ENCODE measurements at regions not wholly inside any gene's neighbourhood (a gene's known extent, or its start where the extent isn't known, plus 50 kb on each side); places are given as distances from the start of the nearest gene placed in this dataset.

DNA sequence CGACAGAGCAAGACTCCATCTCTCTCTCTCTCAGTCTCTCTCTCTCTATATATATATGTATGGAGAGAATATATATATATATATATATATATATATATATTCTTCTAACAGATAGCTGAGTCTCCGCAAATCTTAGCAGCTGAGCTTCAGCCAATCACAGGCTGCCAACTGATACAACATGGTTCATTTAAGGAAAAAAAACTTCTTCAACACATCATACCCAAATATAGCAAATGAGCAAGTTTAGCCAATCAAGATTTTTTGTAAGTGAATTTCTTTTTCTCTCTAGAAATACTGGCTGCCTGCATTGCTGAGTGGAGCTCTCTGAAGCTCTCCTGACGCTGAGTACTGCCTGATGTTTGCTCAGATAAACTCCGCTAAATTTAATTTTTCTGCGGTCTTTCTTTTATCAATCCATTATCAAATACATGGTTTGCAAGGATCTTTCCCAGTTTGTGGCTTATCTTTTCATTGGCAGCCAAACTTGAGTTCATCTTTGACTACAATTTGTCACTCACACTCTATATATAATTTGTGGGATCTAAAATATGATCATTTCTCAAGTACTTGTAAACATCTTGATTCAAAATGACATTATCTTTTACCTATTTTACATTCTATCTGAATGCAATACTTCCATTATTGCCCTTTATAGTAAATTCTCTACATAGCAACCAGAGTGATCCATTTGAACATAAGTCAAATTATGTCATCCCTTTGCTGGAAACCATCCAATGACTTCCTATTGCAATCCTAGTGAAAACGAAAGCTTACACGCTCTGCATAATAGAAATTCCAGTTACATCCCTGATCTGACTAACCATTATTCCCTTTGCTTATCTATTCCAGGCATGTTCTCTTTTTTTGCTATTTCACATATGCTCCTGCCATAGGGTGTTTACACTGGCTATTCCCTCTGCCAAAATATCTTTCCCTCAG lies 2131.7 kb downstream of the MRPL39 start:
- TF ChIP-seq, protein P1, sequence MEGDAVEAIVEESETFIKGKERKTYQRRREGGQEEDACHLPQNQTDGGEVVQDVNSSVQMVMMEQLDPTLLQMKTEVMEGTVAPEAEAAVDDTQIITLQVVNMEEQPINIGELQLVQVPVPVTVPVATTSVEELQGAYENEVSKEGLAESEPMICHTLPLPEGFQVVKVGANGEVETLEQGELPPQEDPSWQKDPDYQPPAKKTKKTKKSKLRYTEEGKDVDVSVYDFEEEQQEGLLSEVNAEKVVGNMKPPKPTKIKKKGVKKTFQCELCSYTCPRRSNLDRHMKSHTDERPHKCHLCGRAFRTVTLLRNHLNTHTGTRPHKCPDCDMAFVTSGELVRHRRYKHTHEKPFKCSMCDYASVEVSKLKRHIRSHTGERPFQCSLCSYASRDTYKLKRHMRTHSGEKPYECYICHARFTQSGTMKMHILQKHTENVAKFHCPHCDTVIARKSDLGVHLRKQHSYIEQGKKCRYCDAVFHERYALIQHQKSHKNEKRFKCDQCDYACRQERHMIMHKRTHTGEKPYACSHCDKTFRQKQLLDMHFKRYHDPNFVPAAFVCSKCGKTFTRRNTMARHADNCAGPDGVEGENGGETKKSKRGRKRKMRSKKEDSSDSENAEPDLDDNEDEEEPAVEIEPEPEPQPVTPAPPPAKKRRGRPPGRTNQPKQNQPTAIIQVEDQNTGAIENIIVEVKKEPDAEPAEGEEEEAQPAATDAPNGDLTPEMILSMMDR (IDR thresholded peaks at IDR 0.05; ENCODE audit: low read depth, low read length): no peak
- TF ChIP-seq EZH2phosphoT487 (IDR thresholded peaks at IDR 0.05; ENCODE audit: low read depth): no peak

All from OCI-LY3 (cell line).